ENCODE measurements at regions not wholly inside any gene's neighbourhood (a gene's known extent, or its start where the extent isn't known, plus 50 kb on each side); places are given as distances from the start of the nearest gene placed in this dataset.

GRCh38 chr3:5389057-5389456, 201.6 kb downstream of the EDEM1 start:
- TF ChIP-seq GATA2 (IDR thresholded peaks at IDR 0.05; ENCODE audit: low read depth, low read length) (no peak), GATA3 (IDR thresholded peaks at IDR 0.05; ENCODE audit: low read depth, low read length) (no peak)
